HG03575 (cell line): ENCODE measurements at regions not wholly inside any gene's neighbourhood (a gene's known extent, or its start where the extent isn't known, plus 50 kb on each side); places are given as distances from the start of the nearest gene placed in this dataset.

ENCODE experiments used
- ATAC-seq: cut with Tn5 transposase; IDR thresholded peaks from one replicate; pipeline ENCODE4 v1.9.1; 2021; ENCODE audit not compliant: unreplicated experiment, insufficient number of reproducible peaks, low FRiP score; ENCODE audit errors: extremely low read depth

- ATAC-seq: no peak
Measured at GRCh38 chr4:134388351-134388750, 186.8 kb upstream of the PABPC4L start.

GRCh38 chr4:134382478-134383227 lies 181.1 kb upstream of the PABPC4L start:
- ATAC-seq: no peak

GRCh38 chr4:134375775-134376174 lies 174.2 kb upstream of the PABPC4L start:
- no peak for ATAC-seq

- ATAC-seq: no peak
Measured at GRCh38 chr4:134365852-134366251, 164.3 kb upstream of the PABPC4L start.

- no peak for ATAC-seq
Measured at GRCh38 chr4:134364928-134365327, 163.3 kb upstream of the PABPC4L start.

- no peak for ATAC-seq
Measured at GRCh38 chr4:134345244-134345643, 143.7 kb upstream of the PABPC4L start.

GRCh38 chr4:134343656-134344055 lies 142.1 kb upstream of the PABPC4L start:
- ATAC-seq: no peak

GRCh38 chr4:134343081-134343480 lies 141.5 kb upstream of the PABPC4L start:
- ATAC-seq: no peak

- no peak for ATAC-seq
Measured at GRCh38 chr4:134337574-134337973, 136.0 kb upstream of the PABPC4L start.

GRCh38 chr4:134328741-134329140 lies 127.2 kb upstream of the PABPC4L start:
- no peak for ATAC-seq

- no peak for ATAC-seq
Measured at GRCh38 chr4:134327274-134328122, 125.9 kb upstream of the PABPC4L start.

- ATAC-seq: no peak
Measured at GRCh38 chr4:134326866-134327265, 125.3 kb upstream of the PABPC4L start.

- ATAC-seq: no peak
Measured at GRCh38 chr4:134324179-134324578, 122.6 kb upstream of the PABPC4L start.

GRCh38 chr4:134320048-134320447 lies 118.5 kb upstream of the PABPC4L start:
- no peak for ATAC-seq

GRCh38 chr4:134313591-134313990 lies 112.0 kb upstream of the PABPC4L start:
- ATAC-seq: no peak

GRCh38 chr4:134309715-134310114 lies 108.1 kb upstream of the PABPC4L start:
- ATAC-seq: no peak

GRCh38 chr4:134308910-134309309 lies 107.3 kb upstream of the PABPC4L start:
- no peak for ATAC-seq

- ATAC-seq: no peak
Measured at GRCh38 chr4:134298313-134298712, 96.7 kb upstream of the PABPC4L start.

- ATAC-seq: no peak
Measured at GRCh38 chr4:134297765-134298164, 96.2 kb upstream of the PABPC4L start.

GRCh38 chr4:134282680-134283079 lies 81.1 kb upstream of the PABPC4L start:
- no peak for ATAC-seq
